ENCODE measurements at regions not wholly inside any gene's neighbourhood (a gene's known extent, or its start where the extent isn't known, plus 50 kb on each side); places are given as distances from the start of the nearest gene placed in this dataset.

- no peak for DNase-seq (ENCODE audit: low read depth)
These were observed 263.3 kb upstream of the TPM1 start for GRCh38 chr15:62779036-62779770.

- no peak for DNase-seq (ENCODE audit: low read depth)
These were observed 262.6 kb upstream of the TPM1 start for GRCh38 chr15:62779899-62780298.

- no peak for DNase-seq (ENCODE audit: low read depth)
These were observed 261.5 kb upstream of the TPM1 start for GRCh38 chr15:62781081-62781497.

DNA sequence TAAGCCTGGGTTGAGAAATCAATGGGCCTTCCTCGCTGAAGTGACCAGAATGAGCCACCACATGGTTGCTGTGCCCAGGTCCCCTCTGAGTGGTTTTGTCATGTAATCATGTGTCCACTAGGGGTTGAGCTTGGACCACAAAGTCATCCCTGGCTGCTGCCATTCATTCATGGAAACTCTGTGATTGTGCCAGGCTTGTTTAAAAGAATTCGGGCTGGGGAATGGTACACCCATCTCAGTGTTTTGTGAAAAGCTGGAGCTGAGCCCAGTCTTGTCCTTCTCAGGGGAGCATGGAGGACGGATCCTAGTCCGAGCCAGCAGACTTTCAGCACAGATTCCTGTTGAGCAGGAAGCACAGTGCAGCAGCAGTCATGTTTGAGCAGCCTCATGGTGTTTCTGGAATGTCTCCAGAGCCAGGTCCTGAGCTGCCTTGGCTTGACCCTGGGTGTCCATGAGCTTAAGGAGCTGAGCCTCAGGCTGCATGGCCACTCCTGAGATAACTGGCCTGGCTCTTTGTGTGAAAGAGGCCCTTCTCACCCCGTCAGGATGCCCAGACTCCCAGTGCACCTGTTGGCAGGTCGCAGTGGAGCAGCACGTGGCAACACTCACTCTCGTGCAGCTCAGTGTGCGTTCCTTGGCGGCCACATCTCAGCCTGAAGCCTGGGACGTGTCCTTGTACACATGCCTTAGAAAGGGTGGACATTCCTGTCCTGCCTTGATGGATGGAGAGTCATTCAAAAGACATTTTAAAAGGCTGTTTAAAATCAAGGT is 260.3 kb upstream of the TPM1 start:
- no peak for DNase-seq (ENCODE audit: low read depth)

GRCh38 chr15:62782896-62783295 is 259.7 kb upstream of the TPM1 start:
- no peak for DNase-seq (ENCODE audit: low read depth)

GRCh38 chr15:62783303-62783957 is 259.1 kb upstream of the TPM1 start:
- no peak for DNase-seq (ENCODE audit: low read depth)

DNA sequence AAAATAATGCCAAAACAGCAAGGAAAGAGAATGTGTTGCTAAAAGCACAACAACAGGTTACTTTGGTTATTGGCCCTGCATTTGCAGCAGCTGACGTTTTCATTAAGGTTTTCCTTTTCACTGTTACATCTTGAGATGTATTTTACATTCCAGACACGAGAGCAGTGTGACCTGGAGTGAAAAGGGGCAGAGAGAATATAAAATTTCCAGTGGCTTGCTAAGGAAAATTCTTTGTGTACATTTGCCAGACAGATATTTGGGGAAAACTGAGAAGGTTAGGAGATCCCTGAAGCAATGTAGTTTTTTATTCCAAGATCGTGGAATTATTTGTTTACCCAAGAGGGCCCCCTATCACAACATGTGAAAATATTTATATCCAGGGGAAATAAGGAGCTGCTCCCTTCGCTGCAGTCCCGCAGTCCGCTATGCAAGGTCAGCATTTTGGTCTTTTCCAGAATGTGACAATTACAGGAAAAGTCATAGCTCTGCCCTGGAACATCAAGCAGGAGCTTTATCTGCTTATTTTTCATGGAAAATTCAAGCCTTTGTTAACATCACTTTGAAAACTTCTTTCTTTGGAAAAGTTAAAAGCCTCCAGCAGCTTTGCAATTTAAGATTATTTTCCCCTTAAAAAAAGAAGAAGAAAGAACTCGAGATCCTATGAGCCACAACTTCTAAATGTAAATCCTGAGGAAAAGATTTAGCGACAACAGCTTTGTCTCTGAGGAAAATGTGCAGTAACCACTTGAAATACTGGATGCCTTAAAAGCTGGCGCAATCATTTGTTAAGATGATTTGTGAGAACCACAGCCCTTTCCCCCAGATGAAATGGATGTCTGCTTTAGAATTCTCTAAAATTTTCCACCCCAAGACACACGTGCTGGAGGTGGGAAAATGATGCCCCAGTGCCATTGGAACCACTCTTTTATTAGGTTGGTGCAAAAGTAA is 256.4 kb upstream of the TPM1 start:
- no peak for DNase-seq (ENCODE audit: low read depth)

GRCh38 chr15:62787401-62787800 is 255.1 kb upstream of the TPM1 start:
- DNase-seq (ENCODE audit: low read depth), result no peak

- no peak for DNase-seq (ENCODE audit: low read depth)
These were observed 254.3 kb upstream of the TPM1 start for GRCh38 chr15:62788224-62788623.

GRCh38 chr15:62790546-62790945 is 252.0 kb upstream of the TPM1 start:
- DNase-seq (ENCODE audit: low read depth), result no peak

GRCh38 chr15:62791694-62792093 is 250.9 kb upstream of the TPM1 start:
- DNase-seq (ENCODE audit: low read depth), result no peak

GRCh38 chr15:62792986-62793751 is 249.4 kb upstream of the TPM1 start:
- no peak for DNase-seq (ENCODE audit: low read depth)

DNA sequence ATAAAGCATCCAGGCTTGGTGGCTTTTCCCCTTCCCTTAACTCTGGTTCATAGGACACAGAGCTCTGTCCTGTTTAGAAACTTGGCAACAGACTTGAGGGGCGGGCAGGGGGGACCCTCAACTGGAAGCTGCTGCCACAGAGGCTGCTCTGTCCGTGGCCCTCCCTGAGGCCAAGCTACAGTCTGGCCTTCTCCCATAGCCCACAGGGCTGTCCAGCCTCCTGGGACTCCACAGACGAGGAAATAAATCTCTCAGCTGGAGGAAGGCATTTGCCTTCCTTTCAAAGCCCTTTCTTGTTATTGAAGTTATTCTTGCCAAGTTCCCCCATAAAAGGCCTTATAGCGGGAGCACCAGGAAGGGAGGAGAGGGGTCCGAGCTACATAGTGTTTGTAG is 248.8 kb upstream of the TPM1 start:
- no peak for DNase-seq (ENCODE audit: low read depth)

DNA sequence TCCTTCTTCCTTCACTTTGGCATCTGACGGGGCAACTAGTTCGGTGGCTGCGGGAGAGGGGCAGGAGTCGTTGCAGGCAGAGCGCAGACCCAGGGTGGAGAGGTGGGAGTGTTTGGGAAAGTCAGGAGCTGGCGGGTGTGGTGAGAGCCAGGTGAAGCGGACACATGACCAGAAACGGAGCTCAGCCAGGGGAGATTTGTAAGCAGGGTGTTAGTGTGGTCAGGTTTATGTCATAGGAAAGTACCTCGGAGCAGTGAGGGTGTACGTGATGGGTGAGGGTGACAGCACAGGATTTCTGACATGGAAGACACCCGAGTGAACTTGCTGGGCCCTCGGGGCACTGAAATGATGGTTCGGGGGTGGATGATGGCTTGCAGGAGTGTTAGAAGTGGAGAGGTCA is 247.4 kb upstream of the TPM1 start:
- DNase-seq (ENCODE audit: low read depth), result no peak

GRCh38 chr15:62795700-62796695 is 246.5 kb upstream of the TPM1 start:
- no peak for DNase-seq (ENCODE audit: low read depth)

GRCh38 chr15:62797171-62797570 is 245.4 kb upstream of the TPM1 start:
- no peak for DNase-seq (ENCODE audit: low read depth)

GRCh38 chr15:62798536-62798935 is 244.0 kb upstream of the TPM1 start:
- no peak for DNase-seq (ENCODE audit: low read depth)

GRCh38 chr15:62799037-62799436 is 243.5 kb upstream of the TPM1 start:
- no peak for DNase-seq (ENCODE audit: low read depth)

DNA sequence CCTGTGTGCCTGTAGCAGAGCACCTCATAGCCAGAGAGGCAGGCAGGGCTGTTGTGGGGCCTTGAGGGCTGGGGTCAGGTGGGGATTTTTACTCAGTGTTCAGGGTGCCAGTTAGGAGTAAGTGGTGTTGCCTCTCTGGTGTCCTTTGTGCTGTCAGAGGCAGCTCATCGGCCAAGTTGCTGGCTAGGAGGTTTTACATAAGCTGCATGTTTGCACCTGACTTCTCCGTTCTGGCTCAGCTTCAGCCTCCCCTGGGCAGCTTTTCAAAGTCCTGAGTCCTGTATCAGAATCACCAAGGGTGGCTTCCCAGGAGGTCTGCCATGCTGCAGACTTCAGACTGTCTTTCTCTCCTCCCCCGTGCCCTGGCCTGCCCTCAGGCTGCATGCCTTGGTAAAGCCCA is 242.6 kb upstream of the TPM1 start:
- DNase-seq (ENCODE audit: low read depth), result no peak

DNA sequence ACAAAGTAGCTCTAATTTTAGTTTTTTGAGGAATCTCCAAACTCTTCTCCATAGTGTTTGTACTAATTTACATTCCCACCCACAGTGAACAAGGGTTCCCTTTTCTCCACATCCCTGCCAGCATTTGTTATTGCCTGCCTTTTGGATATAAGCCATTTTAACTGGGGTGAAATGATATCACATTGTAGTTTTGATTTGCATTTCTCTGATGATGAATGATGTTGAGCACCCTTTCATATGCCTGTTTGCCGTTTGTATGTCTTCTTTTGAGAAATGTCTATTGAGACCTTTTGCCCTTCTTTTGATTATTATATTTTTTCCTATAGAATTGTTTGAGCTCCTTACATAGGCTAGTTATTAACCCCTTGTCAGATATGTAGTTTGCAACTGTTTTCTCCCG is 239.9 kb upstream of the TPM1 start:
- DNase-seq (ENCODE audit: low read depth), result no peak

Data from stimulated activated CD8-positive, alpha-beta memory T cell treated with anti-CD3 and anti-CD28 coated beads, Interleukin-12 subunit alpha, Interleukin-12 subunit beta, amount 100 ng/mL, for 1 hour (primary cell).